ENCODE measurements at regions not wholly inside any gene's neighbourhood (a gene's known extent, or its start where the extent isn't known, plus 50 kb on each side); places are given as distances from the start of the nearest gene placed in this dataset.

DNA sequence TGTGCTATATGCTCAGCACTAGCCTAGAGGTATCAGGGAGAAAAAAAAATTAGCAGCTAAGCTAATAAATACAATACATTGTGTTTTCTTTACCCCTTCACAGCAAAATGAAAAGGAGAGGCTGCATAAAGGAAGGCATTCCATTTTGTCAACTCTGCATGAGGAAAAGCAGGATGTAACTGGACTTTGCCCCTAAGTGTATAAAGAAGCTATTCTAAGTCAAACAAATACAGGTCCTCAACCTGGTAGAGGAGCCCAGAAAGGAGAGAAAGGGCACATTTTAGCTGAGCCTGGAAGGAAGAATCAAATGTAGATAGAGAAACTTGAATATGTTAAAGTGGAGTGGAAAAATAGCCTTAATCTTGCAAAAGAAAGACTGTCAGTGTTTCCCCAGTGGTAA lies 89.0 kb upstream of the SPRED1 start:
- no peak for TF ChIP-seq CTCF (IDR thresholded peaks at IDR 0.05)
- no peak for TF ChIP-seq POLR2A (IDR thresholded peaks at IDR 0.05)
- TF ChIP-seq EP300 (IDR thresholded peaks at IDR 0.05; ENCODE audit: low read depth) = no peak
- TF ChIP-seq POLR2AphosphoS5 (IDR thresholded peaks at IDR 0.05) = no peak

Measured in transverse colon (tissue), 4 donors.